H1 (cell line): ENCODE measurements at regions not wholly inside any gene's neighbourhood (a gene's known extent, or its start where the extent isn't known, plus 50 kb on each side); places are given as distances from the start of the nearest gene placed in this dataset.

Experiments used
- ATF3 ChIP-seq: IDR thresholded peaks from 2 replicates; pipeline ENCODE4 v1.6.1; 2011; ENCODE audit warnings: low read depth, mild to moderate bottlenecking, low read length; ENCODE audit not compliant: insufficient read depth
- BRCA1 ChIP-seq: IDR thresholded peaks from 2 replicates; pipeline ENCODE4 v1.6.1; 2012; ENCODE audit warnings: low read depth, low read length, improper control_type of control experiment
- CREB1 ChIP-seq: IDR thresholded peaks from 2 replicates; pipeline ENCODE4 v1.6.1; 2012; ENCODE audit warnings: inconsistent platforms
- CTCF ChIP-seq, 3 experiments: IDR thresholded peaks; 1 replicate in 2 of 3; 2 replicates in 1 of 3; pipeline versions ENCODE4 v1.5.1 to v1.6.1; 2011; ENCODE audit warnings: low read length in 3 of 3, mild to moderate bottlenecking in 3 of 3, inconsistent platforms in 2 of 3, low read depth in 1 of 3, moderate library complexity in 1 of 3; ENCODE audit not compliant: insufficient read depth in 1 of 3; ENCODE audit errors: control extremely low read depth in 1 of 3
- EZH2 ChIP-seq: fragments of 200-600 bp; sonication (generic); IDR thresholded peaks from 2 replicates; pipeline ENCODE4 v1.7.1; 2012; ENCODE audit warnings: low read depth, mild to moderate bottlenecking, moderate library complexity, low read length, inconsistent platforms; ENCODE audit not compliant: severe bottlenecking
- GTF2F1 ChIP-seq: IDR thresholded peaks from 2 replicates; pipeline ENCODE4 v1.6.1; 2012; ENCODE audit warnings: low read depth, low read length, improper control_type of control experiment, borderline replicate concordance
- NRF1 ChIP-seq: IDR thresholded peaks from 2 replicates; pipeline ENCODE4 v1.6.1; 2011; ENCODE audit warnings: mild to moderate bottlenecking, low read depth, low read length, improper control_type of control experiment
- PHF8 ChIP-seq: fragments of 200-600 bp; sonication (generic); conservative IDR thresholded peaks from 2 replicates; pipeline ENCODE4 v1.7.1; 2012; ENCODE audit warnings: low read depth, mild to moderate bottlenecking, inconsistent platforms, low read length, moderate library complexity
- RAD21 ChIP-seq, 2 experiments: IDR thresholded peaks in 1 of 2; conservative IDR thresholded peaks in 1 of 2; 2 replicates each; pipeline ENCODE4 v1.6.1; 2011; ENCODE audit warnings: low read depth in 2 of 2, low read length in 2 of 2, improper control_type of control experiment in 1 of 2, inconsistent platforms in 1 of 2, mild to moderate bottlenecking in 1 of 2, moderate library complexity in 1 of 2
- RXRA ChIP-seq: IDR thresholded peaks from 2 replicates; pipeline ENCODE4 v1.6.1; 2011; ENCODE audit warnings: low read depth, mild to moderate bottlenecking, low read length, moderate library complexity; ENCODE audit not compliant: insufficient read depth
- TEAD4 ChIP-seq: IDR thresholded peaks from 2 replicates; pipeline ENCODE4 v1.6.1; 2012; ENCODE audit warnings: low read depth, low read length, inconsistent platforms, mixed read lengths
- YY1 ChIP-seq: IDR thresholded peaks from 2 replicates; pipeline ENCODE4 v1.6.1; 2011; ENCODE audit warnings: low read depth, mild to moderate bottlenecking, low read length

- no peak for TF ChIP-seq CTCF (IDR thresholded peaks at IDR 0.05; ENCODE audit: control extremely low read depth in 1 of 3, insufficient read depth in 1 of 3, low read depth in 1 of 3, low read length in 3 of 3)
- no peak for TF ChIP-seq BRCA1
- TF ChIP-seq GTF2F1: no peak
- TF ChIP-seq NRF1: no peak
- TF ChIP-seq TEAD4: no peak
- TF ChIP-seq ATF3: no peak
- no peak for TF ChIP-seq EZH2
- no peak for TF ChIP-seq RXRA
- no peak for TF ChIP-seq CREB1
- TF ChIP-seq YY1: no peak
- TF ChIP-seq RAD21 (IDR thresholded peaks at IDR 0.05 in 1 of 2, conservative IDR thresholded peaks at IDR 0.05 in 1 of 2; ENCODE audit: low read depth in 2 of 2, low read length in 2 of 2): no peak
- TF ChIP-seq PHF8: no peak
Measured at GRCh38 chr12:58502841-58503240, 417.5 kb downstream of the LRIG3 start.
